ENCODE measurements at regions not wholly inside any gene's neighbourhood (a gene's known extent, or its start where the extent isn't known, plus 50 kb on each side); places are given as distances from the start of the nearest gene placed in this dataset.

GRCh38 chrX:121894756-121895155, 847.3 kb downstream of the GLUD2 start:
- no peak for TF ChIP-seq EZH2phosphoT487 (IDR thresholded peaks at IDR 0.05; ENCODE audit: borderline replicate concordance, low read length)
- TF ChIP-seq CTCF (IDR thresholded peaks at IDR 0.05; ENCODE audit: low read depth, low read length, poor library complexity, severe bottlenecking): no peak
- Histone ChIP-seq H3K9me2 (replicated peaks; ENCODE audit: control insufficient read depth, low read length) (no peaks in the 10 kb centered on the region), H4K20me1 (ENCODE audit: control insufficient read depth, insufficient read depth, low read depth, low read length) (no peaks in the 10 kb centered on the region), H3K27ac (ENCODE audit: low read depth, low read length) (no peak overlapping the region), H3K27me3 (ENCODE audit: control insufficient read depth, low read length) (no peaks in the 10 kb centered on the region), H3K4me2 (ENCODE audit: low read length) (no peak overlapping the region), H3K36me3 (ENCODE audit: control insufficient read depth, low read length) (no peaks in the 10 kb centered on the region), H3K79me2 (ENCODE audit: control insufficient read depth, low read length) (no peaks in the 10 kb centered on the region), H3F3A (ENCODE audit: control insufficient read depth, insufficient read depth) (no peaks in the 10 kb centered on the region), H3K9me3 (ENCODE audit: control insufficient read depth, insufficient read depth, low read length) (no peaks in the 10 kb centered on the region), H3K4me1 (ENCODE audit: control insufficient read depth, low read length) (no peaks in the 10 kb centered on the region), H3K4me3 (ENCODE audit: low read length) (no peak overlapping the region)

- Histone ChIP-seq H3K27me3 (ENCODE audit: control insufficient read depth, low read length) (no peaks in the 10 kb centered on the region), H3K4me1 (ENCODE audit: control insufficient read depth, low read length) (no peaks in the 10 kb centered on the region), H3K79me2 (ENCODE audit: control insufficient read depth, low read length) (no peaks in the 10 kb centered on the region), H3K9me3 (ENCODE audit: control insufficient read depth, insufficient read depth, low read length) (no peaks in the 10 kb centered on the region), H3K27ac (ENCODE audit: low read depth, low read length) (no peak overlapping the region), H3K4me3 (ENCODE audit: low read length) (no peak overlapping the region), H3K4me2 (ENCODE audit: low read length) (no peak overlapping the region), H3K36me3 (ENCODE audit: control insufficient read depth, low read length) (no peaks in the 10 kb centered on the region), H4K20me1 (ENCODE audit: control insufficient read depth, insufficient read depth, low read depth, low read length) (no peaks in the 10 kb centered on the region), H3K9me2 (replicated peaks; ENCODE audit: control insufficient read depth, low read length) (no peaks in the 10 kb centered on the region), H3F3A (ENCODE audit: control insufficient read depth, insufficient read depth) (no peaks in the 10 kb centered on the region)
- no peak for TF ChIP-seq EZH2phosphoT487 (IDR thresholded peaks at IDR 0.05; ENCODE audit: borderline replicate concordance, low read length)
- no peak for TF ChIP-seq CTCF (IDR thresholded peaks at IDR 0.05; ENCODE audit: low read depth, low read length, poor library complexity, severe bottlenecking)
Observed at GRCh38 chrX:121902463-121902862, 855.1 kb downstream of the GLUD2 start.

GRCh38 chrX:121903961-121904360, 856.6 kb downstream of the GLUD2 start:
- Histone ChIP-seq H3K9me3 (ENCODE audit: control insufficient read depth, insufficient read depth, low read length) (no peaks in the 10 kb centered on the region), H3K36me3 (ENCODE audit: control insufficient read depth, low read length) (no peaks in the 10 kb centered on the region), H3K27ac (ENCODE audit: low read depth, low read length) (no peak overlapping the region), H3K79me2 (ENCODE audit: control insufficient read depth, low read length) (no peaks in the 10 kb centered on the region), H3K4me2 (ENCODE audit: low read length) (no peak overlapping the region), H3K4me1 (ENCODE audit: control insufficient read depth, low read length) (no peaks in the 10 kb centered on the region), H3F3A (ENCODE audit: control insufficient read depth, insufficient read depth) (no peaks in the 10 kb centered on the region), H3K27me3 (ENCODE audit: control insufficient read depth, low read length) (no peaks in the 10 kb centered on the region), H3K9me2 (replicated peaks; ENCODE audit: control insufficient read depth, low read length) (no peaks in the 10 kb centered on the region), H3K4me3 (ENCODE audit: low read length) (no peak overlapping the region), H4K20me1 (ENCODE audit: control insufficient read depth, insufficient read depth, low read depth, low read length) (no peaks in the 10 kb centered on the region)
- TF ChIP-seq EZH2phosphoT487 (IDR thresholded peaks at IDR 0.05; ENCODE audit: borderline replicate concordance, low read length) (no peak), CTCF (IDR thresholded peaks at IDR 0.05; ENCODE audit: low read depth, low read length, poor library complexity, severe bottlenecking) (no peak)

GRCh38 chrX:121921258-121921657, 873.8 kb downstream of the GLUD2 start:
- H3K36me3 ChIP-seq (ENCODE audit: control insufficient read depth, low read length): no peaks in the 10 kb centered on the region

More at GRCh38 chrX:121921258-121921657, 873.8 kb downstream of the GLUD2 start:
- Histone ChIP-seq H3K4me3 (ENCODE audit: low read length) (no peak overlapping the region), H3K9me3 (ENCODE audit: control insufficient read depth, insufficient read depth, low read length) (no peaks in the 10 kb centered on the region), H4K20me1 (ENCODE audit: control insufficient read depth, insufficient read depth, low read depth, low read length) (no peaks in the 10 kb centered on the region), H3K27me3 (ENCODE audit: control insufficient read depth, low read length) (no peaks in the 10 kb centered on the region), H3K79me2 (ENCODE audit: control insufficient read depth, low read length) (no peaks in the 10 kb centered on the region), H3K4me1 (ENCODE audit: control insufficient read depth, low read length) (no peaks in the 10 kb centered on the region), H3F3A (ENCODE audit: control insufficient read depth, insufficient read depth) (no peaks in the 10 kb centered on the region), H3K4me2 (ENCODE audit: low read length) (no peak overlapping the region), H3K9me2 (replicated peaks; ENCODE audit: control insufficient read depth, low read length) (no peaks in the 10 kb centered on the region), H3K27ac (ENCODE audit: low read depth, low read length) (no peak overlapping the region)
- no peak for TF ChIP-seq EZH2phosphoT487 (IDR thresholded peaks at IDR 0.05; ENCODE audit: borderline replicate concordance, low read length)
- no peak for TF ChIP-seq CTCF (IDR thresholded peaks at IDR 0.05; ENCODE audit: low read depth, low read length, poor library complexity, severe bottlenecking)
